Fibroblast of lung (primary cell): ENCODE measurements at regions not wholly inside any gene's neighbourhood (a gene's known extent, or its start where the extent isn't known, plus 50 kb on each side); places are given as distances from the start of the nearest gene placed in this dataset.
A peak's percentile ranks its signal among the peaks of the same experiment; 100 is the strongest.

Experiments used
- DNase-seq, 2 donors: peaks; one replicate each; pipeline versions ENCODE4 v3.0.0 to v3.0.0-alpha.2; 2010; ENCODE audit warnings: low read depth in 2 of 2
- H2AFZ ChIP-seq: 2 replicates; pipeline ENCODE4 v1.5.1; 2012; ENCODE audit warnings: low read length, control low read depth, inconsistent platforms
- H3K27ac ChIP-seq: 2 replicates; pipeline ENCODE4 v1.5.1; 2011; ENCODE audit warnings: low read length, control low read depth; ENCODE audit not compliant: insufficient read depth
- H3K27me3 ChIP-seq: 2 replicates; pipeline ENCODE4 v1.5.1; 2011; ENCODE audit warnings: mild to moderate bottlenecking, low read length; ENCODE audit not compliant: control insufficient read depth, insufficient read depth
- H3K36me3 ChIP-seq: 2 replicates; pipeline ENCODE4 v1.5.1; 2011; ENCODE audit warnings: low read length; ENCODE audit not compliant: control insufficient read depth, insufficient read depth
- H3K4me1 ChIP-seq: 2 replicates; pipeline ENCODE4 v1.5.1; 2011; ENCODE audit warnings: low read length; ENCODE audit not compliant: control insufficient read depth, insufficient read depth; ENCODE audit errors: extremely low read depth
- H3K4me2 ChIP-seq: 2 replicates; pipeline ENCODE4 v1.5.1; 2011; ENCODE audit warnings: low read length, control low read depth; ENCODE audit not compliant: insufficient read depth; ENCODE audit errors: extremely low read depth
- H3K4me3 ChIP-seq, 4 experiments: fragments of 200-600 bp in 1 of 4; sonication (generic) in 1 of 4; replicated peaks in 1 of 4; 2 replicates each; pipeline ENCODE4 v1.5.1; 2011 to 2016; ENCODE audit warnings: low read length in 4 of 4, low read depth in 3 of 4, mild to moderate bottlenecking in 3 of 4, control low read depth in 2 of 4, inconsistent platforms in 1 of 4, mixed read lengths in 1 of 4; ENCODE audit not compliant: insufficient read depth in 1 of 4; ENCODE audit errors: control extremely low read depth in 1 of 4
- H3K79me2 ChIP-seq: 2 replicates; pipeline ENCODE4 v1.5.1; 2012; ENCODE audit warnings: mild to moderate bottlenecking, low read length, inconsistent platforms; ENCODE audit not compliant: control insufficient read depth, insufficient read depth
- H3K9ac ChIP-seq: 2 replicates; pipeline ENCODE4 v1.5.1; 2011; ENCODE audit warnings: mild to moderate bottlenecking, low read length, control low read depth; ENCODE audit not compliant: insufficient read depth
- H3K9me3 ChIP-seq: 2 replicates; pipeline ENCODE4 v1.5.1; 2012; ENCODE audit warnings: low read depth, low read length; ENCODE audit not compliant: control insufficient read depth, insufficient read depth
- H4K20me1 ChIP-seq: 2 replicates; pipeline ENCODE4 v1.5.1; 2011; ENCODE audit warnings: low read length; ENCODE audit not compliant: control insufficient read depth, insufficient read depth; ENCODE audit errors: extremely low read depth
- CTCF ChIP-seq, 2 donors: IDR thresholded peaks in 1 of 2; conservative IDR thresholded peaks in 1 of 2; 1 replicate in 1 of 2; 2 replicates in 1 of 2; pipeline ENCODE4 v1.5.1; 2011 to 2012; ENCODE audit warnings: low read length in 2 of 2, control low read depth in 1 of 2, inconsistent platforms in 1 of 2, low read depth in 1 of 2, mild to moderate bottlenecking in 1 of 2
- EZH2 ChIP-seq: IDR thresholded peaks from 2 replicates; pipeline ENCODE4 v1.5.1; 2012; ENCODE audit warnings: low read length, control low read depth, mild to moderate bottlenecking; ENCODE audit errors: missing control alignments

GRCh38 chr5:57784121-57784520, 301.5 kb upstream of the ACTBL2 start:
- Histone ChIP-seq H3K9ac (no peak overlapping the region), H3K9me3 (no peaks in the 10 kb centered on the region), H3K4me2 (no peak overlapping the region), H3K79me2 (no peaks in the 10 kb centered on the region), H3K4me3 (no peak overlapping the region), H4K20me1 (no peaks in the 10 kb centered on the region), H3K27ac (no peak overlapping the region), H3K4me1 (no peaks in the 10 kb centered on the region), H3K36me3 (no peaks in the 10 kb centered on the region), H2AFZ (no peak overlapping the region), H3K27me3 (no peaks in the 10 kb centered on the region)
- TF ChIP-seq EZH2, result no peak
- no peak for TF ChIP-seq CTCF (conservative IDR thresholded peaks at IDR 0.05 in 1 of 2, IDR thresholded peaks at IDR 0.05 in 1 of 2; ENCODE audit: low read depth in 1 of 2, low read length in 2 of 2)
- DNase-seq, result peak in 1 of 2 donors; percentile 40

DNA sequence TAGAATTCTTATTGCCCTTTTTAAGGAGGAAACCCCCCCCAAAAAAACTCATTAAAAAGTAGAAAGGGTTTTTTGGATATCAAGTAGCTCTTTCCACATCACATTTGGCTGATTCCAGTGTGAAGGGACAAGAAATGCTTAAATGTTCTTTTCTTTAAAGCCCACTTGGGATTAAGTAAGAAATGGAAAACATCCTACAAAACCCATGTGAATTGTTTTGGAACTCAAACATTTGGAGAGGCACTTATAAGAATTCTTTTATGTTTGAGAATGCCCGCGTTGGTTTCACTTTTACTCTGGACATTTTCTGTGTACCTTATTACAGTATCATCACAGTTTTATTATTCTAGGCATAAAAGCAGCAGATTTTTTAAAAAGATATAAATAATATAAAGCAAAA, 301.1 kb upstream of the ACTBL2 start:
- Histone ChIP-seq H3K27ac (no peak overlapping the region), H3K4me3 (no peak overlapping the region)
- DNase-seq, result no peak

DNA sequence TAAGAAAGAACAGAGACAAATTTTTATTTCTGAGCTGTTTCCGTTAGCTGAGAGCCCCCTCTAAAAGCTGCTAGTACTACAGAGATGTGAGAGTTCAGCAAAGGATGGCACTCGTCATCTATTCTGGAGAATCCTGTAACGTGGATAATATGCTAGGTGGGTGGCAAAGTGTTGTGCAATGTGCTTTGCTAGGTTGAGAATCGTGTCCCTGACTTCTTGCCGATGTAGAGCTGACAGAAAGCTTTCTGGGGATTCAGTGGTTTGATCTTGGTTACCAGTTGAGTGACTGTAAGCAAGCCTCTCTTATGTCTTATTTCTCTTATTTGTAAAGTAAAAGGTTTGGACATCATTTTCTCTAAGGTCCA, 298.3 kb upstream of the ACTBL2 start:
- no peaks in the 10 kb centered on the region for H3K4me1 ChIP-seq
- no peak overlapping the region for H2AFZ ChIP-seq
- TF ChIP-seq EZH2, result no peak
- TF ChIP-seq CTCF (conservative IDR thresholded peaks at IDR 0.05 in 1 of 2, IDR thresholded peaks at IDR 0.05 in 1 of 2; ENCODE audit: low read depth in 1 of 2, low read length in 2 of 2), result no peak
- no peaks in the 10 kb centered on the region for H3K79me2 ChIP-seq
- no peak overlapping the region for H3K9ac ChIP-seq
- DNase-seq, result no peak
- H3K4me3 ChIP-seq, result no peak overlapping the region
- H3K27me3 ChIP-seq, result no peaks in the 10 kb centered on the region
- no peak overlapping the region for H3K27ac ChIP-seq
- H3K4me2 ChIP-seq, result no peak overlapping the region
- no peaks in the 10 kb centered on the region for H3K36me3 ChIP-seq
- no peaks in the 10 kb centered on the region for H3K9me3 ChIP-seq
- H4K20me1 ChIP-seq, result no peaks in the 10 kb centered on the region

More for the DNA sequence above, 301.1 kb upstream of the ACTBL2 start:
- Histone ChIP-seq H2AFZ (no peak overlapping the region), H3K4me2 (no peak overlapping the region), H3K27me3 (no peaks in the 10 kb centered on the region), H4K20me1 (no peaks in the 10 kb centered on the region), H3K9me3 (no peaks in the 10 kb centered on the region), H3K79me2 (no peaks in the 10 kb centered on the region), H3K9ac (no peak overlapping the region), H3K36me3 (no peaks in the 10 kb centered on the region), H3K4me1 (no peaks in the 10 kb centered on the region)
- TF ChIP-seq CTCF (conservative IDR thresholded peaks at IDR 0.05 in 1 of 2, IDR thresholded peaks at IDR 0.05 in 1 of 2; ENCODE audit: low read depth in 1 of 2, low read length in 2 of 2) (no peak), EZH2 (no peak)
